Stimulated activated CD4-positive, alpha-beta T cell treated with anti-CD3 and anti-CD28 coated beads, TNF-alpha, amount 100 ng/mL, for 1 hour (primary cell): ENCODE measurements at regions not wholly inside any gene's neighbourhood (a gene's known extent, or its start where the extent isn't known, plus 50 kb on each side); places are given as distances from the start of the nearest gene placed in this dataset.

Source experiments
- DNase-seq, 3 donors: peaks; one replicate each; pipeline ENCODE4 v3.0.0-alpha.2; 2020; ENCODE audit warnings: low read depth in 3 of 3, low spot score in 1 of 3

DNA sequence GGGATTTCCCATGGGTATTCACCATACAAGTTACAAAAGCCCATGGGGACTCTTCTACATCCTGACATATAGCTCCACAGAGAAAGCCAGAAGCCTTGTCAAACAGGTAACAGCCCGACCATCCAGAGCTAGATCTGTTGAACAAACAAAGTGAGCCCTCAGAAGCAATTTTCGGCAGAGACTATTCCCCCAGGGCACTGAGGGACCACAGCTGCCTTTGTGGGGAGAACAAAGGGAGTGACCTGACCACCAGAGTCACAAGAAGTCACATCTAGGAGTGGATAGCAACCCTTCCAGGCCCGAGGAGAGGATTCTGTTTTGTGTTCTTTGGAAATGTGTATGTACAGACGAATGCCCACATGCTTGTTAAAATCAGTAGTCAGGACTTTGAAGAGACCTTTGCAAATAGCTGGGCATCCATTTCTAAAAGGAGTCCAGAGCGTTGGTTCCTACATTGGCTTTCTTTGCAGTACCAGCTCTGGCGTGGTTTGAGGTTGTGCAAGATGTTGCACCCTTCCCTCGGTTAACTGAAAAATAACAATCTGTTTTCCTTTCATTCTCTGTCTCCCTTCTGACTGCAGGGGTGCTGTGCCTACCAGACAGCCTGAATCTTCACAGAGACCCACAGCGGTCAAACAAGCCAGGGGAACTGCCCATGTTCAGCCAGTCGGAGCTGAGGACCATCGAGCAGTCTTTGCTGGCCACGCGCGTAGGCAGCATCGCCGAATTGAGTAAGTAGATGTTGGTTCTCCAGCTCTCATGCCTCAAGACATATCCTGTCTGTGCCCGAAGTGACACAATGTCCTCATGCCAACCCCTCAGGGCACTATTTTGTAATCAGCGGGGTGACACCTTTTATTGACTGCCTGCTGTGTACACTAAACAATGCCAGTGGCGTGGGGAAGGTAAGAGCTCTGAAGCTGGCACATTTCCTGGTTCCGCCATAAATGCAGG, 165.4 kb upstream of the PWP1 start:
- DNase-seq = no peak

- no peak for DNase-seq
These were observed 163.7 kb upstream of the PWP1 start for GRCh38 chr12:107521826-107522355.

DNA sequence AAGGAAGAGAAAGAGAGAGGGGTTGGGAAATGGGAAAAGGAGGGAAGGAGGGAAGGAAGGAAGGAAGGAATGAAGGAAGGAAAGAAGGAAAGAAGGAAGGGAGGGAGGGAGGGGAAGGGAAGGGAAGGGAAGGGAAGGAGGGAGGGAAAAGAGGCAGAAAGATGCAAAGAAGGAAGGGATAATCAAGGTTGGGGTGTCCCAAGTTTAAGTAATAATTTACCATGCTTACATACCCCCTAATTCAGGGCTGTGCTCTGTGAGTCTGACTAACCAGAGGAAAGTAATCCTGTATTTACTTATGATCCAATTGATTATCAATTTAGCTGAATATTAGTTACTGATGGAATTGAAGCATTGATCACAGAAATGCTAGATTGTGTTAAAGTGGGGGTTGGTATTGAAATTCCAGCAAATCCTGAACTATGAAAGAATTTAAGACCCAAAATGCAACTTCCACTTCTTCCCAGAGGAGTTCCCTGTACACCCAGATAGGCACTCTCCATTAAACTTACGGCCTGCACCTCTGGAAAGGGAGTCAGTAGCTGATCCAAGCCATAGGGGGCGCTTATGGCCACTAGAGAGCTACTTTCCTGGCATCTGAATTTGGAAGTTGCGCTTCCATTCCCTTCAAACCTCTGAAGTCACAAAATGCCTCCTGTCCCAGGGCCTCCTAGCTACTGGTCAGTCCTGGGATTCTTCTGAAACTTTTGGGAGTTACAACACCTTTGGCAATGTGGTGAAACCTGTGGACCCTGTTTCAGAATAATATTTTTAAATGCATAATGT, 162.7 kb upstream of the PWP1 start:
- no peak for DNase-seq

GRCh38 chr12:107523775-107524535, 161.6 kb upstream of the PWP1 start:
- DNase-seq = no peak

GRCh38 chr12:107525063-107525718, 160.4 kb upstream of the PWP1 start:
- DNase-seq = no peak

GRCh38 chr12:107525719-107526554, 159.7 kb upstream of the PWP1 start:
- no peak for DNase-seq

- no peak for DNase-seq
These were observed 158.9 kb upstream of the PWP1 start for GRCh38 chr12:107526555-107527180.

DNA sequence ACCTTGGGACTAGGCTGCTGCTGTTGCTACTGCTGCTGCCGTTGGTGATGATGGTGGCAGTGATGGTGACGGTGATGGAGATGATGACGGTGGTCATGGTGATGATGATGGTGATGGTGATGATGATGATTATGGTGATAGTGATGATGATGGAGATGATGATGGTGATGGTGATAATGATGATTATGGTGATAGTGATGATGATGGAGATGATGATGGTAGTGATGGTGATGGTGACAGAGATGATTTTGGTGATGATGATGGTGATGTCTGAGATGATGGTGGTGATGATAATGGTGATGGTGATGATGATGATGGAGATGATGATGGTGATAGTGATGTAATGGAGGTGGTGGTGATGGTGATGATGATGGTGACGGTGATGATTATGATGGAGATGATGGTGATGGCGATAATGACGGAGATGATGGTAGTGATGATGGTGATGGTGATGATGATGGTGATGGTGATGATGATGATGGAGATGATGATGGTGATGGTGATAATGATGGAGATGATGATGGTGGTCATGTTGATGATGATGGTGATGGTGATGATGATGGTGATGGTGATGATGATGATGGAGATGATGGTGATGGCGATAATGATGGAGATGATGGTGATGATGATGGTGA, 156.8 kb upstream of the PWP1 start:
- no peak for DNase-seq

- DNase-seq = no peak
These were observed 155.6 kb upstream of the PWP1 start for GRCh38 chr12:107529991-107530390.

DNA sequence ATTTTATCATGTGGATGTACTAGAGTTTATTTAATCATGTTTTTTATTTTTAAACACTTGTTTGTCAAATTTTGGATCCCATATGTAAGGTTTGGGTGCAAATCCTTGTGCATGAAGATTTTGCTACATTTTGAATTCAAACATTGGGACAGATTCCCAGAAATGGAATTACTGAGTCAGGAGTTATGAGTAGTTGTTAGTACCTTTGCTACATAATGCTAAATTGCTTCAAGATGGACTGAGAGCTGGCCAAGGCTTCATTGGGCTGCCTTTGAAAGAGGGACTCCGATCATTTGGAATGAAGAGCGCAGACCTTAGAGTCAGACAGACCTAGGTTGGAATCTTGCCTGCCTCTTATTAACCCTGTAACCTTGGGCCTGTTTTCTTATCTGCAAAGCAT, 154.9 kb upstream of the PWP1 start:
- DNase-seq = no peak

DNA sequence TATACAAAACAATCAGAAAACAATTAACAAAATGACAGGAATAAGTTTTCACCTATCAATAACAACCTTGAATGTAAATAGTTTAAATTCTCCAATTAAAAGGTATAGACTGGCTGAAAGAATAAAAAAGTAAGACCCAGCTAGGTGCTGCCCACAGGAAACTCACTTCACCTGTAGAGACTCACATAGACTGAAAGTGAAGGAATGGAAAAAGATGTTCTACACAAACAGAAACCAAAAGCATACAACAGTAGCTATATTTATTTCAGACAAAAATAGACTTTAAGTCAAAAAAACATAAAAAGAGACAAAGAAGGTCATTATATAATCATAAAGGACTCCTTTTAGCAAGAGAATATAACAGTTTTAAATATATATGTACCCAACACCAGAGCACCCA, 152.4 kb upstream of the PWP1 start:
- DNase-seq = no peak

GRCh38 chr12:107536613-107537012, 149.0 kb upstream of the PWP1 start:
- DNase-seq = no peak

- no peak for DNase-seq
These were observed 148.0 kb upstream of the PWP1 start for GRCh38 chr12:107537464-107538119.

DNA sequence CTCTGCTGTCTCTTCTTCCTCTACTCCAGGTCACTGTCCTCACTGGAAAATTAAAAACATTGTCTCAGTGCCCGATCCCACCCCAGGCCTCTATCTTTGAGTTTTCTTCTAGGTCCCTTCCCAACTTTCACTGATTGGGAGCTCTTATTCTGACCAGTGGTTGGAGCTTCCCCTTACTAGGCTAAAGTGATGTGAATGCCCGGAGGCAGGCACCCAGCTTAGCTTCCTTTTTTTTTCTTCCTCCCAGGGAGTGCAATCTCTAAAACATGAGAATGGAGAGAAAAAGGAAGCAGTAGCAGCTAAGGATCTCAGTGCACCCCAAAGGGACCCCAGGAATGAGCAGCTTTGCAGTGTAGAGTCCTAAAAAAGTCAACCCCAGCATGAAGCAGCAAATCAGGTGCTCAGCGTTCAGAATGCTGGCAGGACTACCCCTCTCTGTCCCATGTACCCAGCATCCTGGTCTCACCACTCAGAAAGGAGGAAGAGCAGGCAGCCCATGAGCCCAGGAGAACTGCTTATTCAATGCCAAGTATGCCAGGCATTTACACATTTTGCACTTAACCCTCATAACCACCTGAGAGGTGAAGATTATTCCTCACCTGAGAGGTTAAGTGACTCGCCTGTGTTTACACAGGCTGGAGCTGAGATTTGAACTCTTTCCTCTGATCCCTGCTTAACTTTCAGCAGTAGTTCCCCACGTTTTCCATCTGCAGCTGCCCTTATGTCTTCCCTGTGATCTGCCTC, 146.2 kb upstream of the PWP1 start:
- no peak for DNase-seq

DNA sequence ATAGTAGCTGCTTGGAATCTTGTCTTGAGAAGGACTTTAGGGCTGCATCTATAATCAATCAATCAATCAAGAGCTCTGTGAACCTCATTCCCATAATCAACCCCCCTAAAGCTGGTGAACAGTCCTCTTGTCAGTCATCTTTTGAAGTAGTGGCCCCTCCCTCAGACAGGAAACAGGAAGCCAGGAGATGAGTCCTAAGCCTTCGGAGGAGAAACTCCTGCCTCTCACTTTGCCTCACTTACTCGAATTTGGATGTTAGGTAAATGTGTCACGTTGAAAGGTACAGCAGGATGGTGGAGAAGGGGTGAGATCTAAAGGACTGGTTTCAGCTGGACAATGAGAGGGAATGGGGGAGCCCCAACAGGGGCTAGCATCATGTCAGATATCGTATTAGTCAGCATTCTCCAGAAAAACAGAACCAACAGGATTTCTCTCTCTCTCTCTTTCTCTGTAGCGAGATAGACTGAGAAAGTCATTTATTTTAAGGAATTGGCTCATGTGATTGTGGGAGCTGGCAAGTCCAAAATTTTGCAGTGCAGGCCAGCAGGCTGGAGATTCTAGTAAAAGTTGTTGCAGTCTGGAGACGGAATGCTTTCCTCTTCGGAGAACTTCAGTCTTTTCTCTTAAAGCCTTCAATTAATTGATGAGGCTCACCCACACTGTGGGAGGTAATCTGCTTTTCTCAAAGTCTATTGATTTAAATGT, 144.4 kb upstream of the PWP1 start:
- no peak for DNase-seq

DNA sequence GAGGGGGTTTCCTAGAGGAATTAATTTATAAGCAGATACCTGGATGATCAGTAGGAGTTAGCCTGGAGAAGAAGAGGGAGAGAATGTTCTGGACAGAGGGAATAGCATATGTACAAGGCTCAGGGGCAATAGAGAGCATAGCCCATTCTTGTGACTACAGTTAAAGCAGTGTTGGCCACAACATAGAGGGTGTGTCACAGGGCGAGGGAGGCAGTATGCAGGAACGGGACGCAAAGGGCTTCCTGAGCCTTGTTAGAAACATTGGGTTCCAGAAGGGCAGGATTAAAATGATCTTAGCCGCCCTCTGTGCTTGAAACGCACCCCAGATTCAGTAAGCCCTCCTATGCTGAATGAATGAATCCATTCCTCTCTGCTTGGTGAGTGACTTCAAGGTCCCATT, 142.2 kb upstream of the PWP1 start:
- DNase-seq = no peak

DNA sequence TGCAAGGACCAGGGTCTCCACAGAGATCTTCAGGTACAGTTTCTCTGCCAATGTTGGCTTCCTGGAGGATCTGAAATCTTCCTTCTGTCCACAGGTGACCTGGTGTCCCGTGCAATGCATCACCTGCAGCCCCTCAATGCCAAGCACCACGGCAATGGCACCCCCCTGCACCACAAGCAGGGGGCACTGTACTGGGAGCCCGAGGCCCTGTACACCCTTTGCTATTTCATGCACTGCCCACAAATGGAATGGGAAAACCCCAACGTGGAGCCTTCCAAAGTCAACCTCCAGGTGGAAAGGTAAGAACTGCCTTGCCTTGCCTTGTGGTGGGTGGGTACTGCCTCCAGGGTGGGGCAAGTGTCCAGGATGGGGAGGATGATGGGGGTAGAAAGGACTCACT, 141.8 kb upstream of the PWP1 start:
- DNase-seq = no peak
